Hematopoietic multipotent progenitor cell treated with erythropoietin and hydrocortisone succinate and interleukin-3 and kit ligand, for 15 days (in vitro differentiated cells): ENCODE measurements at regions not wholly inside any gene's neighbourhood (a gene's known extent, or its start where the extent isn't known, plus 50 kb on each side); places are given as distances from the start of the nearest gene placed in this dataset.
"Not testable (repeated sequence)": the region's sequence is repeated elsewhere in the genome, so short reads cannot be mapped to it uniquely, and the experiment has no call there.

Source experiments
- DNase-seq: peaks from one replicate; pipeline ENCODE4 v3.0.0-alpha.2; 2015; ENCODE audit warnings: low spot score

- no peak for DNase-seq
Measured at GRCh38 chr20:11173916-11174315, 500.1 kb upstream of the JAG1 start.

GRCh38 chr20:11174861-11175260 lies 501.1 kb upstream of the JAG1 start:
- no peak for DNase-seq

GRCh38 chr20:11176431-11176830 lies 502.6 kb upstream of the JAG1 start:
- DNase-seq = no peak

- no peak for DNase-seq
Measured at GRCh38 chr20:11178946-11179654, 505.3 kb upstream of the JAG1 start.

- no peak for DNase-seq
Measured at GRCh38 chr20:11180186-11180585, 506.4 kb upstream of the JAG1 start.

- DNase-seq = not testable (repeated sequence)
Measured at GRCh38 chr20:11181129-11181528, 507.3 kb upstream of the JAG1 start.

GRCh38 chr20:11181966-11182365 lies 508.2 kb upstream of the JAG1 start:
- DNase-seq = no peak

GRCh38 chr20:11182720-11183119 lies 508.9 kb upstream of the JAG1 start:
- no peak for DNase-seq

- no peak for DNase-seq
Measured at GRCh38 chr20:11186301-11187008, 512.7 kb upstream of the JAG1 start.

- DNase-seq = no peak
Measured at GRCh38 chr20:11188843-11189603, 515.2 kb upstream of the JAG1 start.

GRCh38 chr20:11190741-11191140 lies 516.9 kb upstream of the JAG1 start:
- DNase-seq = no peak

GRCh38 chr20:11192106-11192505 lies 518.3 kb upstream of the JAG1 start:
- DNase-seq = no peak

- DNase-seq = no peak
Measured at GRCh38 chr20:11193241-11193640, 519.4 kb upstream of the JAG1 start.

GRCh38 chr20:11195169-11195568 lies 521.4 kb upstream of the JAG1 start:
- DNase-seq = no peak

GRCh38 chr20:11195899-11196558 lies 522.2 kb upstream of the JAG1 start:
- DNase-seq = no peak

GRCh38 chr20:11197851-11198250 lies 524.1 kb upstream of the JAG1 start:
- DNase-seq = no peak

GRCh38 chr20:11200423-11200822 lies 526.6 kb upstream of the JAG1 start:
- DNase-seq = no peak

- DNase-seq = no peak
Measured at GRCh38 chr20:11204926-11205768, 531.3 kb upstream of the JAG1 start.

- DNase-seq = no peak
Measured at GRCh38 chr20:11205769-11206362, 532.1 kb upstream of the JAG1 start.

- DNase-seq = no peak
Measured at GRCh38 chr20:11207749-11208502, 534.1 kb upstream of the JAG1 start.
